ENCODE measurements at regions not wholly inside any gene's neighbourhood (a gene's known extent, or its start where the extent isn't known, plus 50 kb on each side); places are given as distances from the start of the nearest gene placed in this dataset.

- Histone ChIP-seq H3K9me3 (ENCODE audit: control insufficient read depth in 4 of 4, low read length in 3 of 4) (no peaks in the 10 kb centered on the region), H3K4me3 (ENCODE audit: low read depth in 1 of 3, low read length in 3 of 3) (no peak overlapping the region), H3K27ac (ENCODE audit: low read depth in 1 of 2, low read length in 2 of 2) (no peak overlapping the region), H3K36me3 (ENCODE audit: control insufficient read depth in 4 of 4, insufficient read depth in 3 of 4, low read depth in 1 of 4, low read length in 3 of 4) (no peaks in the 10 kb centered on the region), H3K4me1 (ENCODE audit: control insufficient read depth in 4 of 4, insufficient read depth in 4 of 4, low read length in 3 of 4) (no peaks in the 10 kb centered on the region), H3K9ac (ENCODE audit: low read depth in 1 of 2, low read length in 2 of 2) (no peak overlapping the region), H3K27me3 (ENCODE audit: control insufficient read depth in 4 of 4, insufficient read depth in 4 of 4, low read length in 3 of 4) (no peaks in the 10 kb centered on the region)
- DNase-seq (ENCODE audit: low spot score): no peak
- TF ChIP-seq JUND (IDR thresholded peaks at IDR 0.05) (no peak), FOXA2 (IDR thresholded peaks at IDR 0.05) (no peak), HNF4A (conservative IDR thresholded peaks at IDR 0.05) (no peak), MAX (IDR thresholded peaks at IDR 0.05) (no peak), RXRA (IDR thresholded peaks at IDR 0.05) (no peak), CTCF (IDR thresholded peaks at IDR 0.05; ENCODE audit: low read depth, low read length, missing input control) (no peak), YY1 (IDR thresholded peaks at IDR 0.05) (no peak), ZBTB33 (IDR thresholded peaks at IDR 0.05) (no peak), NR2F2 (IDR thresholded peaks at IDR 0.05) (no peak), FOXA1 (IDR thresholded peaks at IDR 0.05) (no peak), SP1 (IDR thresholded peaks at IDR 0.05) (no peak), ATF3 (IDR thresholded peaks at IDR 0.05) (no peak), GABPA (IDR thresholded peaks at IDR 0.05 in 1 of 2, conservative IDR thresholded peaks at IDR 0.05 in 1 of 2) (no peak), EGR1 (IDR thresholded peaks at IDR 0.05; ENCODE audit: low read depth in 2 of 2) (no peak), HNF4G (IDR thresholded peaks at IDR 0.05) (no peak)
- 83% methylated on average over 6 of the region's 6 CpGs for WGBS
Measured at GRCh38 chr9:15372455-15372854, 50.2 kb upstream of the SNAPC3 start.

- no peak overlapping the region for H3K9ac ChIP-seq (ENCODE audit: low read depth in 1 of 2, low read length in 2 of 2)
- H3K4me3 ChIP-seq (ENCODE audit: low read depth in 1 of 3, low read length in 3 of 3): no peak overlapping the region
- no peak overlapping the region for H3K27ac ChIP-seq (ENCODE audit: low read depth in 1 of 2, low read length in 2 of 2)
- no peaks in the 10 kb centered on the region for H3K9me3 ChIP-seq (ENCODE audit: control insufficient read depth in 4 of 4, low read length in 3 of 4)
- H3K4me1 ChIP-seq (ENCODE audit: control insufficient read depth in 4 of 4, insufficient read depth in 4 of 4, low read length in 3 of 4): no peaks in the 10 kb centered on the region
- H3K27me3 ChIP-seq (ENCODE audit: control insufficient read depth in 4 of 4, insufficient read depth in 4 of 4, low read length in 3 of 4): no peaks in the 10 kb centered on the region
- no peaks in the 10 kb centered on the region for H3K36me3 ChIP-seq (ENCODE audit: control insufficient read depth in 4 of 4, insufficient read depth in 3 of 4, low read depth in 1 of 4, low read length in 3 of 4)
- WGBS: 96% methylated on average over 6 of the region's 6 CpGs
- TF ChIP-seq HNF4G (IDR thresholded peaks at IDR 0.05) (no peak), NR2F2 (IDR thresholded peaks at IDR 0.05) (no peak), RXRA (IDR thresholded peaks at IDR 0.05) (no peak), FOXA2 (IDR thresholded peaks at IDR 0.05) (no peak), JUND (IDR thresholded peaks at IDR 0.05) (no peak), GABPA (IDR thresholded peaks at IDR 0.05 in 1 of 2, conservative IDR thresholded peaks at IDR 0.05 in 1 of 2) (no peak), SP1 (IDR thresholded peaks at IDR 0.05) (no peak), CTCF (IDR thresholded peaks at IDR 0.05; ENCODE audit: low read depth, low read length, missing input control) (no peak), FOXA1 (IDR thresholded peaks at IDR 0.05) (no peak), RAD21 (IDR thresholded peaks at IDR 0.05) (no peak), YY1 (IDR thresholded peaks at IDR 0.05) (no peak), HNF4A (conservative IDR thresholded peaks at IDR 0.05) (no peak), MAX (IDR thresholded peaks at IDR 0.05) (no peak), TAF1 (conservative IDR thresholded peaks at IDR 0.05) (no peak), ZBTB33 (IDR thresholded peaks at IDR 0.05) (no peak)
- DNase-seq (ENCODE audit: low spot score): no peak
Measured at GRCh38 chr9:15371448-15371845, 51.2 kb upstream of the SNAPC3 start.
